Duodenal mucosa (tissue), 2 donors: ENCODE measurements at regions not wholly inside any gene's neighbourhood (a gene's known extent, or its start where the extent isn't known, plus 50 kb on each side); places are given as distances from the start of the nearest gene placed in this dataset.
"Not testable (repeated sequence)": the region's sequence is repeated elsewhere in the genome, so short reads cannot be mapped to it uniquely, and the experiment has no call there.

ENCODE experiments used
- H3K27ac ChIP-seq: one replicate; pipeline ENCODE4 v1.7.0; 2013; ENCODE audit warnings: low read depth, low read length
- H3K27me3 ChIP-seq, 2 donors: one replicate each; pipeline ENCODE4 v1.7.0; 2013; ENCODE audit warnings: low read length in 2 of 2, control low read depth in 1 of 2; ENCODE audit not compliant: insufficient read depth in 2 of 2, control insufficient read depth in 1 of 2
- H3K36me3 ChIP-seq, 2 donors: one replicate each; pipeline ENCODE4 v1.7.0; 2013; ENCODE audit warnings: low read length in 2 of 2, control low read depth in 1 of 2; ENCODE audit not compliant: insufficient read depth in 2 of 2, control insufficient read depth in 1 of 2
- H3K4me1 ChIP-seq, 2 donors: one replicate each; pipeline ENCODE4 v1.7.0; 2013; ENCODE audit warnings: low read length in 2 of 2, control low read depth in 1 of 2; ENCODE audit not compliant: insufficient read depth in 2 of 2, control insufficient read depth in 1 of 2
- H3K4me3 ChIP-seq, 2 donors: one replicate each; pipeline ENCODE4 v1.7.0; 2013; ENCODE audit warnings: low read length in 2 of 2, low read depth in 1 of 2
- H3K9ac ChIP-seq, 2 donors: one replicate each; pipeline ENCODE4 v1.7.0; 2013; ENCODE audit warnings: low read length in 2 of 2, low read depth in 1 of 2
- H3K9me3 ChIP-seq, 2 donors: one replicate each; pipeline ENCODE4 v1.7.0; 2013; ENCODE audit warnings: low read length in 2 of 2, control low read depth in 1 of 2; ENCODE audit not compliant: control insufficient read depth in 1 of 2

GRCh38 chr13:105846923-105847322 lies 688.5 kb downstream of the EFNB2 start:
- no peak overlapping the region for H3K4me3 ChIP-seq
- no peak overlapping the region for H3K27ac ChIP-seq
- no peaks in the 10 kb centered on the region for H3K36me3 ChIP-seq
- no peaks in the 10 kb centered on the region for H3K9me3 ChIP-seq
- no peaks in the 10 kb centered on the region for H3K27me3 ChIP-seq
- H3K9ac ChIP-seq: no peak overlapping the region
- H3K4me1 ChIP-seq: no peaks in the 10 kb centered on the region

- Histone ChIP-seq H3K27ac (no peak overlapping the region), H3K9me3 (no peaks in the 10 kb centered on the region), H3K9ac (no peak overlapping the region)
Measured at GRCh38 chr13:105841286-105841685, 694.2 kb downstream of the EFNB2 start.

GRCh38 chr13:105838231-105838630 lies 697.2 kb downstream of the EFNB2 start:
- Histone ChIP-seq H3K27me3 (no peaks in the 10 kb centered on the region), H3K36me3 (no peaks in the 10 kb centered on the region), H3K9ac (no peak overlapping the region), H3K4me3 (no peak overlapping the region), H3K9me3 (no peaks in the 10 kb centered on the region), H3K27ac (no peak overlapping the region), H3K4me1 (no peaks in the 10 kb centered on the region)

More at GRCh38 chr13:105841286-105841685, 694.2 kb downstream of the EFNB2 start:
- Histone ChIP-seq H3K4me1 (no peaks in the 10 kb centered on the region), H3K36me3 (no peaks in the 10 kb centered on the region), H3K27me3 (no peaks in the 10 kb centered on the region), H3K4me3 (no peak overlapping the region)

- H3K4me3 ChIP-seq, H3K36me3 ChIP-seq, H3K4me1 ChIP-seq, H3K27me3 ChIP-seq, H3K9me3 ChIP-seq, H3K9ac ChIP-seq, H3K27ac ChIP-seq: not testable (repeated sequence)
Measured at GRCh38 chr13:105837295-105837694, 698.2 kb downstream of the EFNB2 start.

- Histone ChIP-seq H3K4me3 (no peak overlapping the region), H3K9me3 (no peaks in the 10 kb centered on the region), H3K4me1 (no peaks in the 10 kb centered on the region), H3K27me3 (no peaks in the 10 kb centered on the region), H3K36me3 (no peaks in the 10 kb centered on the region), H3K27ac (no peak overlapping the region), H3K9ac (no peak overlapping the region)
Measured at GRCh38 chr13:105830821-105831220, 704.6 kb downstream of the EFNB2 start.

- Histone ChIP-seq H3K9me3 (no peaks in the 10 kb centered on the region), H3K27me3 (no peaks in the 10 kb centered on the region), H3K36me3 (no peaks in the 10 kb centered on the region), H3K27ac (no peak overlapping the region), H3K4me3 (no peak overlapping the region), H3K9ac (no peak overlapping the region), H3K4me1 (no peaks in the 10 kb centered on the region)
Measured at GRCh38 chr13:105827111-105827809, 708.2 kb downstream of the EFNB2 start.

- H3K4me1 ChIP-seq: no peaks in the 10 kb centered on the region
- H3K9me3 ChIP-seq: no peaks in the 10 kb centered on the region
- H3K4me3 ChIP-seq: no peak overlapping the region
- H3K9ac ChIP-seq: no peak overlapping the region
- no peak overlapping the region for H3K27ac ChIP-seq
- no peaks in the 10 kb centered on the region for H3K27me3 ChIP-seq
- H3K36me3 ChIP-seq: no peaks in the 10 kb centered on the region
Measured at GRCh38 chr13:105825071-105825470, 710.4 kb downstream of the EFNB2 start.

GRCh38 chr13:105821337-105821736 lies 714.1 kb downstream of the EFNB2 start:
- no peaks in the 10 kb centered on the region for H3K27me3 ChIP-seq
- no peak overlapping the region for H3K9ac ChIP-seq
- no peaks in the 10 kb centered on the region for H3K4me1 ChIP-seq
- no peaks in the 10 kb centered on the region for H3K36me3 ChIP-seq
- no peak overlapping the region for H3K4me3 ChIP-seq
- H3K9me3 ChIP-seq: no peaks in the 10 kb centered on the region
- no peak overlapping the region for H3K27ac ChIP-seq

- Histone ChIP-seq H3K4me1 (no peaks in the 10 kb centered on the region), H3K9ac (no peak overlapping the region), H3K27me3 (no peaks in the 10 kb centered on the region), H3K36me3 (no peaks in the 10 kb centered on the region), H3K27ac (no peak overlapping the region), H3K9me3 (no peaks in the 10 kb centered on the region), H3K4me3 (no peak overlapping the region)
Measured at GRCh38 chr13:105820415-105820814, 715.0 kb downstream of the EFNB2 start.

- H3K27ac ChIP-seq: no peak overlapping the region
- no peak overlapping the region for H3K9ac ChIP-seq
- no peaks in the 10 kb centered on the region for H3K9me3 ChIP-seq
- H3K4me1 ChIP-seq: peaks cover 0 to 4% of the 10 kb centered on the region in 2 donors
- H3K4me3 ChIP-seq: no peak overlapping the region
- H3K27me3 ChIP-seq: no peaks in the 10 kb centered on the region
- H3K36me3 ChIP-seq: no peaks in the 10 kb centered on the region
Measured at GRCh38 chr13:105817498-105817897, 718.0 kb downstream of the EFNB2 start.
